ENCODE measurements at regions not wholly inside any gene's neighbourhood (a gene's known extent, or its start where the extent isn't known, plus 50 kb on each side); places are given as distances from the start of the nearest gene placed in this dataset.

- no peaks in the 10 kb centered on the region for H3K4me1 ChIP-seq (ENCODE audit: control insufficient read depth in 2 of 2, insufficient read depth in 2 of 2, low read length in 2 of 2)
These were observed 2275.5 kb downstream of the MAT2B start for GRCh38 chr5:165780901-165781300.

GRCh38 chr5:165781738-165782137 lies 2276.3 kb downstream of the MAT2B start:
- no peaks in the 10 kb centered on the region for H3K4me1 Mint-ChIP-seq
- ChIA-PET POLR2A (no interaction called here), CTCF (no interaction called here)
- H3K4me3 ChIP-seq (ENCODE audit: control extremely low read depth in 1 of 5, extremely low read depth in 1 of 5, insufficient read depth in 1 of 5, low read depth in 2 of 5, low read length in 4 of 5), result no peak overlapping the region
- no peaks in the 10 kb centered on the region for H3K27me3 Mint-ChIP-seq
- no peaks in the 10 kb centered on the region for H3K4me1 ChIP-seq (ENCODE audit: control insufficient read depth in 2 of 2, insufficient read depth in 2 of 2, low read length in 2 of 2)
- 77% methylated on average over 2 of the region's 4 CpGs for WGBS (ENCODE audit: insufficient coverage)
- H3K4me3 Mint-ChIP-seq, result no peak overlapping the region
- H3K27me3 ChIP-seq (replicated peaks in 1 of 4; ENCODE audit: control extremely low read depth in 1 of 4, control insufficient read depth in 3 of 4, insufficient read depth in 4 of 4, low read length in 3 of 4), result no peaks in the 10 kb centered on the region
- H3K9me3 Mint-ChIP-seq (ENCODE audit: insufficient read depth), result peaks cover 7% of the 10 kb centered on the region
- H3K27ac ChIP-seq (ENCODE audit: low read length in 2 of 2), result no peak overlapping the region
- intact Hi-C loops (cut with micrococcal nuclease), result no loop called here
- no peak overlapping the region for H3K27ac Mint-ChIP-seq
- H3K36me3 ChIP-seq (replicated peaks in 1 of 2; ENCODE audit: control extremely low read depth in 1 of 2, control insufficient read depth in 1 of 2, extremely low read depth in 1 of 2, insufficient read depth in 2 of 2, low read length in 1 of 2), result no peaks in the 10 kb centered on the region
- H3K9ac ChIP-seq (ENCODE audit: low read length), result no peak overlapping the region
- DNase-seq, result no peak
- no peak overlapping the region for H2AFZ ChIP-seq (ENCODE audit: insufficient read depth, low read depth, low read length, poor library complexity, severe bottlenecking)
- H4K20me1 ChIP-seq (ENCODE audit: control insufficient read depth, insufficient read depth, low read length, poor library complexity, severe bottlenecking), result no peaks in the 10 kb centered on the region
- ATAC-seq (ENCODE audit: low read depth), result no peak
- H3K4me2 ChIP-seq (replicated peaks; ENCODE audit: low read depth, low read length, poor library complexity, severe bottlenecking), result no peak overlapping the region
- TF ChIP-seq CTCF (IDR thresholded peaks at IDR 0.05) (no peak), EZH2 (IDR thresholded peaks at IDR 0.05; ENCODE audit: borderline replicate concordance, insufficient read depth, low read depth, low read length, poor library complexity, severe bottlenecking) (no peak)
- H3K79me2 ChIP-seq (ENCODE audit: control insufficient read depth, insufficient read depth, low read length), result no peaks in the 10 kb centered on the region
- peaks cover 0 to 7% (median 0%) of the 10 kb centered on the region in 3 donors for H3K9me3 ChIP-seq (ENCODE audit: control extremely low read depth in 1 of 3, control insufficient read depth in 2 of 3, insufficient read depth in 1 of 3, low read length in 2 of 3)

More at GRCh38 chr5:165780901-165781300, 2275.5 kb downstream of the MAT2B start:
- no peak overlapping the region for H2AFZ ChIP-seq (ENCODE audit: insufficient read depth, low read depth, low read length, poor library complexity, severe bottlenecking)
- DNase-seq, result no peak
- no peak overlapping the region for H3K9ac ChIP-seq (ENCODE audit: low read length)
- ChIA-PET POLR2A (no interaction called here), CTCF (no interaction called here)
- Mint-ChIP-seq H3K27me3 (no peaks in the 10 kb centered on the region), H3K4me3 (no peak overlapping the region), H3K9me3 (ENCODE audit: insufficient read depth) (peaks cover 8% of the 10 kb centered on the region), H3K27ac (no peak overlapping the region), H3K4me1 (no peaks in the 10 kb centered on the region)
- H3K4me2 ChIP-seq (replicated peaks; ENCODE audit: low read depth, low read length, poor library complexity, severe bottlenecking), result no peak overlapping the region
- WGBS (ENCODE audit: insufficient coverage), result no CpG with 5 or more reads among the region's 5 CpGs
- no peaks in the 10 kb centered on the region for H3K79me2 ChIP-seq (ENCODE audit: control insufficient read depth, insufficient read depth, low read length)
- H3K4me3 ChIP-seq (ENCODE audit: control extremely low read depth in 1 of 5, extremely low read depth in 1 of 5, insufficient read depth in 1 of 5, low read depth in 2 of 5, low read length in 4 of 5), result no peak overlapping the region
- intact Hi-C loops (cut with micrococcal nuclease), result no loop called here
- H3K9me3 ChIP-seq (ENCODE audit: control extremely low read depth in 1 of 3, control insufficient read depth in 2 of 3, insufficient read depth in 1 of 3, low read length in 2 of 3), result peaks cover 0 to 7% (median 0%) of the 10 kb centered on the region in 3 donors
- ATAC-seq (ENCODE audit: low read depth), result no peak
- no peak for TF ChIP-seq CTCF (IDR thresholded peaks at IDR 0.05)
- TF ChIP-seq EZH2 (IDR thresholded peaks at IDR 0.05; ENCODE audit: borderline replicate concordance, insufficient read depth, low read depth, low read length, poor library complexity, severe bottlenecking), result no peak
- no peak overlapping the region for H3K27ac ChIP-seq (ENCODE audit: low read length in 2 of 2)
- H3K27me3 ChIP-seq (replicated peaks in 1 of 4; ENCODE audit: control extremely low read depth in 1 of 4, control insufficient read depth in 3 of 4, insufficient read depth in 4 of 4, low read length in 3 of 4), result no peaks in the 10 kb centered on the region
- H4K20me1 ChIP-seq (ENCODE audit: control insufficient read depth, insufficient read depth, low read length, poor library complexity, severe bottlenecking), result no peaks in the 10 kb centered on the region
- H3K36me3 ChIP-seq (replicated peaks in 1 of 2; ENCODE audit: control extremely low read depth in 1 of 2, control insufficient read depth in 1 of 2, extremely low read depth in 1 of 2, insufficient read depth in 2 of 2, low read length in 1 of 2), result no peaks in the 10 kb centered on the region
